NCI-H226 (cell line): ENCODE measurements at regions not wholly inside any gene's neighbourhood (a gene's known extent, or its start where the extent isn't known, plus 50 kb on each side); places are given as distances from the start of the nearest gene placed in this dataset.
A peak's percentile ranks its signal among the peaks of the same experiment; 100 is the strongest.
"Not testable (repeated sequence)": the region's sequence is repeated elsewhere in the genome, so short reads cannot be mapped to it uniquely, and the experiment has no call there.

Experiments
- DNase-seq: peaks from one replicate; pipeline ENCODE4 v3.0.0-alpha.2; 2015

GRCh38 chr5:152456815-152457443, 51.9 kb upstream of the NMUR2 start:
- DNase-seq: no peak

GRCh38 chr5:152462021-152462721, 57.1 kb upstream of the NMUR2 start:
- no peak for DNase-seq

GRCh38 chr5:152464048-152464447, 59.0 kb upstream of the NMUR2 start:
- DNase-seq: no peak

- no peak for DNase-seq
Observed at GRCh38 chr5:152465140-152465539, 60.1 kb upstream of the NMUR2 start.

GRCh38 chr5:152466085-152466745, 61.1 kb upstream of the NMUR2 start:
- DNase-seq: no peak

- no peak for DNase-seq
Observed at GRCh38 chr5:152470167-152470566, 65.1 kb upstream of the NMUR2 start.

- DNase-seq: no peak
Observed at GRCh38 chr5:152472083-152472482, 67.0 kb upstream of the NMUR2 start.

- no peak for DNase-seq
Observed at GRCh38 chr5:152474961-152475360, 69.9 kb upstream of the NMUR2 start.

GRCh38 chr5:152477536-152477935, 72.5 kb upstream of the NMUR2 start:
- DNase-seq: no peak

- DNase-seq: not testable (repeated sequence)
Observed at GRCh38 chr5:152479866-152480265, 74.8 kb upstream of the NMUR2 start.

- not testable (repeated sequence) for DNase-seq
Observed at GRCh38 chr5:152480677-152481076, 75.6 kb upstream of the NMUR2 start.

- DNase-seq: no peak
Observed at GRCh38 chr5:152487130-152487529, 82.1 kb upstream of the NMUR2 start.

- DNase-seq: no peak
Observed at GRCh38 chr5:152488869-152489268, 83.8 kb upstream of the NMUR2 start.

GRCh38 chr5:152499814-152500535, 94.9 kb upstream of the NMUR2 start:
- DNase-seq: no peak

GRCh38 chr5:152501294-152501693, 96.2 kb upstream of the NMUR2 start:
- no peak for DNase-seq

GRCh38 chr5:152503206-152503605, 98.1 kb upstream of the NMUR2 start:
- DNase-seq: no peak

GRCh38 chr5:152505442-152506042, 100.5 kb upstream of the NMUR2 start:
- DNase-seq: peak; percentile 15

GRCh38 chr5:152511120-152511519, 106.0 kb upstream of the NMUR2 start:
- DNase-seq: no peak

GRCh38 chr5:152511531-152512132, 106.6 kb upstream of the NMUR2 start:
- DNase-seq: no peak

- no peak for DNase-seq
Observed at GRCh38 chr5:152514827-152515397, 109.8 kb upstream of the NMUR2 start.

GRCh38 chr5:152523964-152524363, 118.9 kb upstream of the NMUR2 start:
- DNase-seq: no peak

GRCh38 chr5:152527358-152528052, 122.4 kb upstream of the NMUR2 start:
- no peak for DNase-seq
